HEK293 (cell line): ENCODE measurements at regions not wholly inside any gene's neighbourhood (a gene's known extent, or its start where the extent isn't known, plus 50 kb on each side); places are given as distances from the start of the nearest gene placed in this dataset.

Source experiments
- CTCF ChIP-seq: fragments of 450-650 bp; formaldehyde crosslinking; IDR thresholded peaks from 2 replicates; pipeline ENCODE4 v1.5.1; 2016; ENCODE audit warnings: missing biosample characterization, missing genetic modification characterization
- TCF7L2 ChIP-seq: IDR thresholded peaks from 2 replicates; pipeline ENCODE4 v1.6.1; 2011; ENCODE audit warnings: low read depth, mild to moderate bottlenecking, inconsistent platforms, low read length, moderate library complexity, borderline replicate concordance
- ZNF133 ChIP-seq: fragments of 450-650 bp; formaldehyde crosslinking; IDR thresholded peaks from 2 replicates; pipeline ENCODE4 v1.5.1; 2016; ENCODE audit warnings: missing biosample characterization, missing genetic modification characterization
- TF ChIP-seq, protein P1 (sequence below): fragments of 450-650 bp; formaldehyde crosslinking; IDR thresholded peaks from 2 replicates; pipeline ENCODE4 v1.5.1; 2016; ENCODE audit warnings: missing biosample characterization, missing genetic modification characterization
- TF ChIP-seq, protein P2 (sequence below): IDR thresholded peaks from 2 replicates; pipeline ENCODE4 v1.6.1; 2011; ENCODE audit warnings: mild to moderate bottlenecking, low read depth, low read length, borderline replicate concordance

DNA sequence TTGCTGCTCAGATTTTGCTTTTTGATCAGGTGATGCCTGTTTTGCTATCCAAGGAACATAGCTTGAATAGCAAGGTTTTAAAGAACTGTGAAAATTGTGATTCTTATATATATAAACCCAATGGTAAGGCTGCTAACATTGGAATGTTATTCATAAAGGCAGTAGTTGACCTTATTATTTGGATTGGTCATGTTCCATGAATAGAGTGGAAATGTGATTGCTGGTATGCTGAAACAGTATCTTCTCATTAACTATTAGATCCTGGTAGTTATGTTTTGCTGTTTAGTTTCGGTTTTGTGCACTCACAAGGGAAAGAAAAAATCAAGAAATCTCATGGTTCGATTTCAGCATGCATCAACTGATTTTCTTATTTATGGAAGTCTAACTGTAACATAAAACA lies 78.7 kb upstream of the NPHP3 start:
- no peak for TF ChIP-seq TCF7L2
- TF ChIP-seq, protein P1, sequence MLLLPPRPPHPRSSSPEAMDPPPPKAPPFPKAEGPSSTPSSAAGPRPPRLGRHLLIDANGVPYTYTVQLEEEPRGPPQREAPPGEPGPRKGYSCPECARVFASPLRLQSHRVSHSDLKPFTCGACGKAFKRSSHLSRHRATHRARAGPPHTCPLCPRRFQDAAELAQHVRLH (tag by site-specific recombination) = no peak
- TF ChIP-seq, protein P2, sequence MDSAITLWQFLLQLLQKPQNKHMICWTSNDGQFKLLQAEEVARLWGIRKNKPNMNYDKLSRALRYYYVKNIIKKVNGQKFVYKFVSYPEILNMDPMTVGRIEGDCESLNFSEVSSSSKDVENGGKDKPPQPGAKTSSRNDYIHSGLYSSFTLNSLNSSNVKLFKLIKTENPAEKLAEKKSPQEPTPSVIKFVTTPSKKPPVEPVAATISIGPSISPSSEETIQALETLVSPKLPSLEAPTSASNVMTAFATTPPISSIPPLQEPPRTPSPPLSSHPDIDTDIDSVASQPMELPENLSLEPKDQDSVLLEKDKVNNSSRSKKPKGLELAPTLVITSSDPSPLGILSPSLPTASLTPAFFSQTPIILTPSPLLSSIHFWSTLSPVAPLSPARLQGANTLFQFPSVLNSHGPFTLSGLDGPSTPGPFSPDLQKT = no peak
- no peak for TF ChIP-seq CTCF (tag by site-specific recombination)
- no peak for TF ChIP-seq ZNF133 (tag by site-specific recombination)
